ENCODE measurements at regions not wholly inside any gene's neighbourhood (a gene's known extent, or its start where the extent isn't known, plus 50 kb on each side); places are given as distances from the start of the nearest gene placed in this dataset.

- H3K4me3 ChIP-seq (replicated peaks; ENCODE audit: low read depth, low read length): no peak overlapping the region
- DNase-seq (ENCODE audit: extremely low read depth, insufficient read length): no peak
- no peaks in the 10 kb centered on the region for H3K27me3 ChIP-seq (replicated peaks; ENCODE audit: control insufficient read depth, insufficient read depth, low read length)
- H3K36me3 ChIP-seq (ENCODE audit: control insufficient read depth, insufficient read depth, low read length): no peaks in the 10 kb centered on the region
- TF ChIP-seq CTCF (IDR thresholded peaks at IDR 0.05; ENCODE audit: insufficient read depth, low read length, poor library complexity, severe bottlenecking): no peak
Observed at GRCh38 chr22:48099671-48100070, 1337.2 kb downstream of the TBC1D22A start.

GRCh38 chr22:48099251-48099650 is 1336.8 kb downstream of the TBC1D22A start:
- H3K27me3 ChIP-seq (replicated peaks; ENCODE audit: control insufficient read depth, insufficient read depth, low read length): no peaks in the 10 kb centered on the region
- TF ChIP-seq CTCF (IDR thresholded peaks at IDR 0.05; ENCODE audit: insufficient read depth, low read length, poor library complexity, severe bottlenecking): no peak
- no peak overlapping the region for H3K4me3 ChIP-seq (replicated peaks; ENCODE audit: low read depth, low read length)
- DNase-seq (ENCODE audit: extremely low read depth, insufficient read length): no peak
- no peaks in the 10 kb centered on the region for H3K36me3 ChIP-seq (ENCODE audit: control insufficient read depth, insufficient read depth, low read length)

GRCh38 chr22:48098921-48099245 is 1336.4 kb downstream of the TBC1D22A start:
- Histone ChIP-seq H3K36me3 (ENCODE audit: control insufficient read depth, insufficient read depth, low read length) (no peaks in the 10 kb centered on the region), H3K27me3 (replicated peaks; ENCODE audit: control insufficient read depth, insufficient read depth, low read length) (no peaks in the 10 kb centered on the region), H3K4me3 (replicated peaks; ENCODE audit: low read depth, low read length) (no peak overlapping the region)
- no peak for TF ChIP-seq CTCF (IDR thresholded peaks at IDR 0.05; ENCODE audit: insufficient read depth, low read length, poor library complexity, severe bottlenecking)
- DNase-seq (ENCODE audit: extremely low read depth, insufficient read length): peak; percentile 68

- DNase-seq (ENCODE audit: extremely low read depth, insufficient read length): peak; percentile 83
- Histone ChIP-seq H3K4me3 (replicated peaks; ENCODE audit: low read depth, low read length) (no peak overlapping the region), H3K36me3 (ENCODE audit: control insufficient read depth, insufficient read depth, low read length) (no peaks in the 10 kb centered on the region), H3K27me3 (replicated peaks; ENCODE audit: control insufficient read depth, insufficient read depth, low read length) (no peaks in the 10 kb centered on the region)
- TF ChIP-seq CTCF (IDR thresholded peaks at IDR 0.05; ENCODE audit: insufficient read depth, low read length, poor library complexity, severe bottlenecking): no peak
Observed at GRCh38 chr22:48098243-48098920, 1335.9 kb downstream of the TBC1D22A start.

- no peaks in the 10 kb centered on the region for H3K27me3 ChIP-seq (replicated peaks; ENCODE audit: control insufficient read depth, insufficient read depth, low read length)
- DNase-seq (ENCODE audit: extremely low read depth, insufficient read length): peak; percentile 73
- no peaks in the 10 kb centered on the region for H3K36me3 ChIP-seq (ENCODE audit: control insufficient read depth, insufficient read depth, low read length)
- H3K4me3 ChIP-seq (replicated peaks; ENCODE audit: low read depth, low read length): no peak overlapping the region
- TF ChIP-seq CTCF (IDR thresholded peaks at IDR 0.05; ENCODE audit: insufficient read depth, low read length, poor library complexity, severe bottlenecking): no peak
Observed at GRCh38 chr22:48097723-48098122, 1335.3 kb downstream of the TBC1D22A start.
